ENCODE measurements at regions not wholly inside any gene's neighbourhood (a gene's known extent, or its start where the extent isn't known, plus 50 kb on each side); places are given as distances from the start of the nearest gene placed in this dataset.
"Not testable (repeated sequence)": the region's sequence is repeated elsewhere in the genome, so short reads cannot be mapped to it uniquely, and the experiment has no call there.

- ATAC-seq (no peak), DNase-seq (ENCODE audit: low spot score) (no peak)
- intact Hi-C loops (cut with DNase I): no loop called here
These were observed 50.3 kb upstream of the SNRK start for GRCh38 chr3:43236008-43236407.

DNA sequence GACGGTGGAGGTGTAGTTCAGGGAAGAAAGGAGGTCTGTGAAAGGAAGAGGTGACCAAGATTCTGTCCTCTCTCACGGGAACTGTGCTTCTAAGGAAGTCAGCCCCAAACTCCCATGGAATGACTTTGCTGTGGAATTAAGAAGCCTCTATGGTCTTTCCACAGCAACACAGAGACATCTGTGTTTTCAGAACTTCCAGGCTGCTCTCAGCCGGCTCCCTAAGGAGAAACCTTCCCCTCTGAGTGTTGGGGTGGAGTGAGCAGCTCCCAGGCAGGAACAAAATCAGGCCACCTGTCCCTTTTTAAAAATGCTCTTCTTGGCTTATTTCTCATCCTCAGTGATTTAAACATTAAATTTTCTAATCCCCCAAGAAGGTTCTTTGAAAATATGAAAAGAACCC, 53.3 kb upstream of the SNRK start:
- ATAC-seq (no peak), DNase-seq (ENCODE audit: low spot score) (no peak)
- intact Hi-C loops (cut with DNase I): no loop called here

DNA sequence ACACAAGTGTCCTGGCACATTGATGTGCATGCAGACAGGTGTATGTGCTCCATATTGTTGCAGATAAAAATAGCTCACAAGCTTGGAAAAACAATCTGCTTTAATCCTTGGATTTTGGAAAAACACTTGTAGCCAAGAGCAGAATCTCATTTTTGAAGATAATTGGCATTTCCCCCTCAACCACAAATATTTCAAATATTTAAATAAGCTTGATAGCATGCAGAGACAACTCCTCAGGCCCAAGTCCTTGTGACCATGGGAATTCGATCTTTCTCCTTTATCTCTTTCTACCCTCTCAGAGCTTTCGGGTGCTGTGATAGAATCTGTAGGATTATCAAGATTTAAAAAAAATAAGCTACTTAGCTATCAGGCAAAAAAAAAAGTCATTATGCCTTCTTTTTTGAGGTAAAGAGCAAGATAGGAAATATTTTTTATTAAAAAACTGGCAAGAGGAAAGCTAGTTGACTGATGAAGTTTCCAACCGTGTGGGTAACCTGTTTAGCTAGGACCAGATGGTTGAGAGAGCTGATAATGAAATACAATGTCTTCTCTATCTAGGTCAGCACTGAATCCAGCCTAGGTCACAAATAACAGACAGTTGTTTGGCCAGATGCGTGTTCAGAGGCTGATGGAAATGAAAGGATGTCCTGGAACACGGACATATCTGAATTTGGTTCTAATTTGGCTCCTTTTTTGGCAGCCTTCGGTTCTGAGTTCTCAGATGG, 54.9 kb upstream of the SNRK start:
- no peak for ATAC-seq
- intact Hi-C loops (cut with DNase I): no loop called here
- no peak for DNase-seq (ENCODE audit: low spot score)

DNA sequence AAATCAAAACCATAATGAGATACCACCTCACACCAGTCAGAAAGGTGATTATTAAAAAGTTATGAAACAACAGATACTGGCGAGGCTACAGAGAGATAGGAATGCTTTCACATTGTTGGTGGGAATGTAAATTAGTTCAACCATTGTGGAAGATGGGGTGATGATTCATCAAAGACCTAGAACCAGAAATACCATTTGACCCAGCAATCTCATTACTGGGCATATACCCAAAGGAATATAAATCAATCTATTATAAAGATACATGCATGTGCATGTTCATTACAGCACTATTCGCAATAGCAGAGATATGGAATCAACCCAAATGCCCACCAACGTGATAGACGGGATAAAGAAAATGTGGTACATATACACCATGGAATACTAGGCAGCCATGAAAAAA, 56.5 kb upstream of the SNRK start:
- ATAC-seq; intact Hi-C loops (cut with DNase I); DNase-seq (ENCODE audit: low spot score): not testable (repeated sequence)

DNA sequence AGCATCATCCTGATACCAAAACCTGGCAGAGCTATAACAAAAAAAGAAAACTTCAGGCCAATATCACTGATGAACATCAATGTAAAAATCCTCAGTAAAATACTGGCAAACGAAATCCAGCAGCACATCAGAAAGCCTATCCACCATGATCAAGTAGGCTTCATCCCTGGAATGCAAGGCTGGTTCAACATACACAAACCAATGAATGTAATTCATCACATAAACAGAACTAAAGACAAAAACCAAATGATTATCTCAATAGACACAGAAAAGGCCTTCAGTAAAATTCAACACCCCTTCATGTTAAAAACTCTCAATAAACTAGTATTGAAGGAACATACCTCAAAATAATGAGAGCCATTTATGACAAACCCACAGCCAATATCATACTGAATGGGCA, 58.7 kb upstream of the SNRK start:
- DNase-seq (ENCODE audit: low spot score); ATAC-seq; intact Hi-C loops (cut with DNase I): not testable (repeated sequence)

GRCh38 chr3:43224405-43225073, 61.8 kb upstream of the SNRK start:
- ATAC-seq (no peak), DNase-seq (ENCODE audit: low spot score) (no peak)
- intact Hi-C loops (cut with DNase I): no loop called here

- intact Hi-C loops (cut with DNase I): no loop called here
- ATAC-seq (no peak), DNase-seq (ENCODE audit: low spot score) (no peak)
These were observed 62.5 kb upstream of the SNRK start for GRCh38 chr3:43223670-43224364.

GRCh38 chr3:43222590-43222989, 63.8 kb upstream of the SNRK start:
- intact Hi-C loops (cut with DNase I): no loop called here
- ATAC-seq (no peak), DNase-seq (ENCODE audit: low spot score) (no peak)

DNA sequence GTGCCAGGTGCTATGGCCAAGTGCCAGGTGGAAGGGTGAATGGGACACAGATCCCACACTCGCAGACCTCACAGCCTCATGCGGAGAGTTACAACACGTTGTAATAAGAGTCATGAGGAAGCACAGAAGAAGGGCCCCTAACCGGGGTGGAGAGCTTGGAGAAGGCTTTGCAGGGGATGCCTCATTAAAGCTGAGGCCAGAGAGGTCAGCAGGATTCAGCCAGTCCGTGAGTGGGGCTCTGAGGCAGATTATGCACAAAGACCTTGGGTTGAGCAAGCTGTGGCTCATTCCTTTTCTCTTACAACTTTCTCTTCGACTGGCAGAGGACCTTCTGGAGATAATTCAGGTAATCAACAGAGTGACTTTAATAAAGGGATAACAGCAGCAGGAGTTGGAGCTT, 65.3 kb upstream of the SNRK start:
- intact Hi-C loops (cut with DNase I): no loop called here
- ATAC-seq: no peak
- DNase-seq (ENCODE audit: low spot score): no peak

DNA sequence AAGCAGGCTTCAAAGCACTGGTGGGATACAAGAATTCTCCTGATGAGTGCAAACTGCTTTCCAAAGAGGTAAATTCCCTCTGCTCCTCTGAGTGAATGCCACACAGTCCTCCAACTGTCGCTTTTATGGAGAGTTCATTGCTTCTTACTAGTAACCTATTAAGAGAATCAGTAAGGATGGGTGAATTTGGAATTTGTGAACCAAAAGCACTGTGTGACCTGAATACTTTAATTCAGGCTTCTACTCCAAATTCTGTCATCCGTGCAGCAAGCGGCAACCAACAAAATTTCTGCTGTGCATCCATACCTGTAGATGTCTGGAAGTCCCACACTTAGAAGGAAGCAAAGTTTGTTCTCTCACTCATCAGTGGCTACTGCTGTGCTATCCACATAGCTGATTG, 66.7 kb upstream of the SNRK start:
- intact Hi-C loops (cut with DNase I): no loop called here
- DNase-seq (ENCODE audit: low spot score) (no peak), ATAC-seq (no peak)

- no peak for ATAC-seq
- DNase-seq (ENCODE audit: low spot score): no peak
- intact Hi-C loops (cut with DNase I): no loop called here
These were observed 67.4 kb upstream of the SNRK start for GRCh38 chr3:43218921-43219320.

DNA sequence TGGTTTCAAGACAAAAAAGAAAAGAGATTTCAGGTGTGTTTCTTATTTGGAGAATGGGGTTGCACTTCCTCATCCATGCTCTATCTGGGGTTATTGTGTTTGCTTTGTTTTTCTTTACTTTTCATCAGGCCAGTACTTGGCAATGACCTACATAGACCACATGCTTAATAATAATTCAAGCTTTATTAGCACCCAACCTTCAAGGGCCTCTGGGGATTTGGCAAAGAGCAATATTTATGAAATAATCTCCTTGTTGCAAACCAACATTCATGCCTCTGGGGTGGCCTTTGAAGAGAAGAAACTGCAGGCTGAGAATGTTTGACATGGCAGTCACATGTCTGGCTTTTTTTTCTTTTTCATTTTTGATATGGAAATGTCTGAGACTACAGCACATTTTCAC, 68.2 kb upstream of the SNRK start:
- ATAC-seq (no peak), DNase-seq (ENCODE audit: low spot score) (no peak)
- intact Hi-C loops (cut with DNase I): no loop called here

DNA sequence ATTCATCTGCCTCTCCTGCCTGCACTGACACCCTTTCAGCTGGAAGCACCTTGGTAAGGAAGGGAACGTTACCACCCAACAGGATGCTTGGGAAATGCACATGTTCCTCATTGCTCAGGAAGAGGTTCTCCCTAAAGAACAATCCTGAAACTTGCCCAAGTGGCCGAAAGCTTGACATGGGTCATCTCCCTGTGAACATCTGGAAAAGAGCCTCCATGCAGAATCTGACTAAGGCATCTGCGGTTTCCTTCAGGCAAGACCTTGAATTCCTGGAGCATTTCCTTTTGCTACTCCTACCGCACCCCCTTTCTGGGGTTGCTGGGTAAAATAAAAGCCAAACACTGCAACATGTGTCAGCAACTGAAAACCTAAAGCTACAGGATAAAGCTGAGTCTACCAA, 68.7 kb upstream of the SNRK start:
- no peak for DNase-seq (ENCODE audit: low spot score)
- no peak for ATAC-seq
- intact Hi-C loops (cut with DNase I): no loop called here

DNA sequence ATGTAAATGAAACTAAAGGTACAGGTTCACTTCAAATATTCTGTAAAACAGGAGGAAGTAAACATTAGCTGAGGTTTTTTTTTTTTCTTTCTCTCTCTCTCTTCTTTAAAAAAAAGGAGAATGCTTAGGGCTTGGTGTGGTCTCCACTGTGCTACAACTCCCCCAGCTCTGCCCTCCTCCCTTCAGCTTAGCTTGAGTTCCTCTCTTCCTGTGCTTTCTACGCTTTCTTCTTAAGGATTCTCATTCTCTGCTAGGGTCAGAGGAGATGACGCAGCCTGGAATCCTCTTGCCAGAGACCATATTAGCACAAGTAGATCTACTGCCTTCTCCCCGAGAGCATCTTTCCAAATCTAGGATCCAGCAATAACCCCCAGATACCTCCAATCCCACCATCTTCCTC, 69.1 kb upstream of the SNRK start:
- DNase-seq (ENCODE audit: low spot score) (no peak), ATAC-seq (no peak)
- intact Hi-C loops (cut with DNase I): no loop called here

DNA sequence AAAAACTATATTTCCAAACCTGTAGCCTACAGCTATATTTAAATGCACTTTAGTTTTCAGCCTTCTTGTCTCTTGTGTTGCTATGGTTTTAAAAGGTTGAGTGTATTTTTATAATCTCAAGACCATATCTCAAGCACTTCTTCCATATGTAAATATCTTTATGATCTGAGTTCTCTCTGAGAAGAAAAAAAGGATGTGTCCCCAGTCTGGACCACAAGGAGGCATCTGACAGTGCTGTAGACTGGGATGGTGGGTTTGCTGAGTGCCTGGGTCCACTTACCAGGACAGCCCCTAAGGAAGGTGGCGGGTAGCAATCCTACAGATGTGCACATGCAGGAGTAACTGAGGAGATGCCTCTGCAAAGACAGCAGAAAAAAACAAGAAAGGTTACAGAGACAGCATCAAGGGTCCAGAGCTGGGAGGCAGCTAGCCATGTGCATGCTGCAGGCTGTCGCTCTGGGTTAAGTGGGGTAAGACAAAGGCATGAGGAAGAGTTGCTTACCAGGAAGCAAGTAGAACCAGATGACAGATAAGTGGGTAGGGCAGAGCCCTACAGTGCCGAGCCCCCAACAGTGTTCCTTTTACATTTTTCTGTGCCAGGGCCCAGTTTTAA, 70.6 kb upstream of the SNRK start:
- DNase-seq (ENCODE audit: low spot score): no peak
- no peak for ATAC-seq
- intact Hi-C loops (cut with DNase I): no loop called here

DNA sequence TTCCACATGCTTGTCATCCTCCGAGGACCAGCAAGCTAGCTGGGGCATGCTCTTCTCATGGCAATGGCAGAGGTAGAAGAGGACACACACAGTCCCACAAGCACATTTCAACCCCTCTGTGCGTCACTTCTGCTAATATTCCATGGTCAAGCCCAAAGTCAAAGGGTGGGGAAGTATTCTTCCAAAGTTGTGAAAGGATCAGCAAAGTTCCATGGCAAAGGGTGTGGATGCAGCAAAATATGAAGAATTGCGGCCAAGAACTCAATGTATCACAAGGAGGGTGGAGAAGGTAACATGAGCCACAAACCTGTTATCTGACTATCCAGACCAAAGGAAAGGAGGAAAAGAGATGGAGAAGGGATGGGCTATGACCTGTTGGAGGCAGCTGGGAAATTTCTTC, 71.2 kb upstream of the SNRK start:
- DNase-seq (ENCODE audit: low spot score) (no peak), ATAC-seq (peak; percentile 87)
- intact Hi-C loops (cut with DNase I): no loop called here

DNA sequence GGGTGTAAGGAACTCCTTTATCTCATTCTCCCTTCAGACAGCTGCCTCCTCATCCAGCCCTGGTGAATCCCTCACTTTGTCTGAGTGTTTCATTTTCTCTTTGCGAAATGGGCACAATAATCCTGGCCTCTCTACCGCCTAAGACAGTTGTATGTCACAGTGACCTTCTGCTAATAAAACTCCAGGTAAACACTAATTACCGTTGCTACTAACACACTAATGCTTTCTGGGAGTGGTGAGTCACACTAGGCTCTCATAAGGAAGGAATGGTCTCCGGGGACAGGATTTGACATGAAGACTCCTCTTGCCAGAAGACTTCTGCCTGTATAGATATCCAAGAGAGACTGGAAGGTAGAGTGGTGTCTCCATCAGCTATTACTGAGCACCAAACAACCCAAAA, 71.7 kb upstream of the SNRK start:
- ATAC-seq (no peak), DNase-seq (ENCODE audit: low spot score) (no peak)
- intact Hi-C loops (cut with DNase I): no loop called here

GRCh38 chr3:43213631-43214030, 72.7 kb upstream of the SNRK start:
- ATAC-seq (no peak), DNase-seq (ENCODE audit: low spot score) (no peak)
- intact Hi-C loops (cut with DNase I): no loop called here

- intact Hi-C loops (cut with DNase I): no loop called here
- ATAC-seq: no peak
- no peak for DNase-seq (ENCODE audit: low spot score)
These were observed 73.3 kb upstream of the SNRK start for GRCh38 chr3:43212914-43213611.

Measured in sciatic nerve (tissue), 2 donors.